GM23338 (cell line): ENCODE measurements at regions not wholly inside any gene's neighbourhood (a gene's known extent, or its start where the extent isn't known, plus 50 kb on each side); places are given as distances from the start of the nearest gene placed in this dataset.

ENCODE experiments used
- ATAC-seq: fragments of 200-7000 bp; cut with Tn5 transposase; 3 replicates; pipeline ENCODE4 v1.9.1; 2020
- DNase-seq: peaks from one replicate; pipeline ENCODE4 v3.0.0-alpha.2; 2015; ENCODE audit warnings: low spot score
- H2AFZ ChIP-seq: fragments of 200-600 bp; sonication (generic); 2 replicates; pipeline ENCODE4 v1.8.0; 2016; ENCODE audit warnings: antibody characterized with exemption, mild to moderate bottlenecking, moderate library complexity
- H3F3A ChIP-seq: fragments of 200-600 bp; sonication (generic); replicated peaks from 2 replicates; pipeline ENCODE4 v1.8.0; 2017; ENCODE audit warnings: antibody characterized with exemption, mixed run types, low read depth
- H3K27ac ChIP-seq: fragments of 200-600 bp; sonication (generic); 2 replicates; pipeline ENCODE4 v1.6.1; 2016; ENCODE audit warnings: low read depth
- H3K27me3 ChIP-seq: fragments of 200-600 bp; sonication (generic); 2 replicates; pipeline ENCODE4 v1.8.0; 2016; ENCODE audit warnings: mild to moderate bottlenecking, mixed run types, moderate library complexity; ENCODE audit not compliant: insufficient read depth
- H3K36me3 ChIP-seq: fragments of 200-600 bp; sonication (generic); 2 replicates; pipeline ENCODE4 v1.8.0; 2016; ENCODE audit warnings: mild to moderate bottlenecking; ENCODE audit not compliant: insufficient read depth
- H3K4me1 ChIP-seq: fragments of 200-600 bp; sonication (generic); 2 replicates; pipeline ENCODE4 v1.8.0; 2016; ENCODE audit warnings: mild to moderate bottlenecking, moderate library complexity; ENCODE audit not compliant: insufficient read depth
- H3K4me2 ChIP-seq: fragments of 200-600 bp; sonication (generic); 2 replicates; pipeline ENCODE4 v1.7.1; 2017; ENCODE audit warnings: mixed run types
- H3K4me3 ChIP-seq: fragments of 200-600 bp; sonication (generic); 2 replicates; pipeline ENCODE4 v1.6.1; 2016; ENCODE audit warnings: mixed run types
- H3K79me2 ChIP-seq: fragments of 200-600 bp; sonication (generic); replicated peaks from 2 replicates; pipeline ENCODE4 v1.8.0; 2017; ENCODE audit warnings: mild to moderate bottlenecking; ENCODE audit not compliant: insufficient read depth
- H3K9me2 ChIP-seq: fragments of 200-600 bp; sonication (generic); 2 replicates; pipeline ENCODE4 v1.8.0; 2017; ENCODE audit not compliant: insufficient read depth
- H4K20me1 ChIP-seq: fragments of 200-600 bp; sonication (generic); replicated peaks from 2 replicates; pipeline ENCODE4 v1.8.0; 2017; ENCODE audit warnings: mild to moderate bottlenecking; ENCODE audit not compliant: insufficient read depth
- H3K27ac Mint-ChIP-seq: 2 replicates; pipeline ENCODE4 v1.8.0; 2020; ENCODE audit warnings: inconsistent platforms, mild to moderate bottlenecking, moderate library complexity, mixed read lengths
- H3K27me3 Mint-ChIP-seq: 3 replicates; pipeline ENCODE4 v1.8.0; 2022; ENCODE audit warnings: low read depth, mild to moderate bottlenecking, moderate library complexity, mixed read lengths, inconsistent platforms; ENCODE audit not compliant: insufficient read depth, poor library complexity
- H3K36me3 Mint-ChIP-seq: 3 replicates; pipeline ENCODE4 v1.8.0; 2021; ENCODE audit warnings: low read depth, mild to moderate bottlenecking, inconsistent platforms, moderate library complexity, mixed read lengths
- H3K4me1 Mint-ChIP-seq: 3 replicates; pipeline ENCODE4 v1.8.0; 2020; ENCODE audit warnings: mild to moderate bottlenecking, inconsistent platforms, mixed read lengths
- H3K4me3 Mint-ChIP-seq: 3 replicates; pipeline ENCODE4 v1.8.0; 2021; ENCODE audit warnings: moderate library complexity, mild to moderate bottlenecking, inconsistent platforms, mixed read lengths
- H3K9me3 Mint-ChIP-seq: 3 replicates; pipeline ENCODE4 v1.8.0; 2020; ENCODE audit warnings: moderate library complexity, mild to moderate bottlenecking, inconsistent platforms, mixed read lengths
- CREB1 ChIP-seq: fragments of 250-450 bp; sonication (Bioruptor Pico); IDR thresholded peaks from 2 replicates; pipeline ENCODE4 v1.5.0; 2020; ENCODE audit warnings: low read depth, mild to moderate bottlenecking, moderate library complexity
- EZH2phosphoT487 ChIP-seq: fragments of 200-600 bp; sonication (generic); IDR thresholded peaks from one replicate; pipeline ENCODE4 v1.8.1; 2018; ENCODE audit warnings: antibody characterized with exemption; ENCODE audit not compliant: unreplicated experiment
- JUNB ChIP-seq: IDR thresholded peaks from one replicate; pipeline ENCODE4 v1.6.1; 2016; ENCODE audit warnings: antibody characterized with exemption; ENCODE audit not compliant: unreplicated experiment
- REST ChIP-seq: IDR thresholded peaks from one replicate; pipeline ENCODE4 v1.6.1; 2018; ENCODE audit warnings: antibody characterized with exemption; ENCODE audit not compliant: unreplicated experiment
- STAT1 ChIP-seq: IDR thresholded peaks from one replicate; pipeline ENCODE4 v1.6.1; 2016; ENCODE audit warnings: antibody characterized with exemption; ENCODE audit not compliant: unreplicated experiment
- ZNF114 ChIP-seq: fragments of 250-450 bp; sonication (Bioruptor Pico); IDR thresholded peaks from 2 replicates; pipeline ENCODE4 v1.5.0; 2020; ENCODE audit warnings: mild to moderate bottlenecking, moderate library complexity
- ZNF331 ChIP-seq: fragments of 250-450 bp; sonication (Bioruptor Pico); IDR thresholded peaks from 2 replicates; pipeline ENCODE4 v1.5.0; 2020; ENCODE audit warnings: low read depth, mild to moderate bottlenecking, moderate library complexity
- TF ChIP-seq, protein P1 (sequence below): IDR thresholded peaks from 2 replicates; pipeline ENCODE4 v1.6.1; 2016; ENCODE audit warnings: antibody characterized with exemption
- TF ChIP-seq, protein P2 (sequence below), 2 experiments: fragments of 200-600 bp in 1 of 2; sonication (generic) in 1 of 2; conservative IDR thresholded peaks; 2 replicates each; pipeline versions ENCODE4 v1.5.1 to v1.6.1; 2016 to 2017; ENCODE audit warnings: antibody characterized with exemption in 2 of 2, low read depth in 2 of 2, mild to moderate bottlenecking in 2 of 2, moderate library complexity in 1 of 2

DNA sequence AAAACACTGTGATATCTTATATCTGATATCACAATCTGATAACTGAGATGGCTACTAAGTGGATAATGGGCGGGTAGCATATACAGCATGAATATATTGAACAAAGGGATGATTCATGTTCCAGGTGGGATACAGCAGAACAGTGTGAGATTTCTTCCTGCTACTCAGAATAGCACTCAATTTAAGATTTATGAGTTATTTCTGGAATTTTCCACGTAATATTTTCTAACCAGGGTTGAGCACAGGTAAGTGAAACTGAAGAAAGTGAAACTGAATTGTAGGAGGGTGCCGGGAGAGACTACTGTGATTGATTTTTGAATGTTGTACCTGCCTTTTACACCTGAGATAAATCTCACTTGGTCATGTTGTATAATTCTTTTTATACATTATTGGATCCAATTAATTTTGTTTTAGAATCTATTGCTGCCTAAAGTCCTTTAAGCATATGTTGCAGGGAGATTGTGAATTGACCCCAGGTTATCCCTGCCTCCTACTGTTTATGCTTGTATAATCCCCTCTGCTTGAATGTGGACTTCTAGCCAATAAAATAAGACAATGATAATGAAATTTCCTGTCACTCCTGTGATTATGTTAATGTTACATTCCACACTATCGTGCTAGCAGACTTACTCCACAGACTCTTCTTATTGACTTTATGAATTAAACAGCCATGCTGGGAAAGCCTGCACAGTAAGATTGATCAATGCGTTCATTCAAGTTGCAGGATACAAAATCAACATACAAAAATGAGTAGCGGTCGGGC, 67.6 kb upstream of the RBBP8 start (continued):
- TF ChIP-seq, protein P1, sequence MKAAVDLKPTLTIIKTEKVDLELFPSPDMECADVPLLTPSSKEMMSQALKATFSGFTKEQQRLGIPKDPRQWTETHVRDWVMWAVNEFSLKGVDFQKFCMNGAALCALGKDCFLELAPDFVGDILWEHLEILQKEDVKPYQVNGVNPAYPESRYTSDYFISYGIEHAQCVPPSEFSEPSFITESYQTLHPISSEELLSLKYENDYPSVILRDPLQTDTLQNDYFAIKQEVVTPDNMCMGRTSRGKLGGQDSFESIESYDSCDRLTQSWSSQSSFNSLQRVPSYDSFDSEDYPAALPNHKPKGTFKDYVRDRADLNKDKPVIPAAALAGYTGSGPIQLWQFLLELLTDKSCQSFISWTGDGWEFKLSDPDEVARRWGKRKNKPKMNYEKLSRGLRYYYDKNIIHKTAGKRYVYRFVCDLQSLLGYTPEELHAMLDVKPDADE = no peak
- TF ChIP-seq ZNF331 = no peak
- no peak for TF ChIP-seq REST

- no peak overlapping the region for H3K4me2 ChIP-seq
- Mint-ChIP-seq H3K27me3 (peaks cover 3% of the 10 kb centered on the region), H3K9me3 (no peaks in the 10 kb centered on the region), H3K4me1 (peaks cover 12% of the 10 kb centered on the region; the same call in 2 of the 3 replicates), H3K27ac (no peak overlapping the region), H3K36me3 (no peaks in the 10 kb centered on the region), H3K4me3 (no peak overlapping the region)
- no peaks in the 10 kb centered on the region for H3K4me1 ChIP-seq
- no peaks in the 10 kb centered on the region for H3K79me2 ChIP-seq
- TF ChIP-seq EZH2phosphoT487 (no peak), CREB1 (CRISPR knock-in tag) (no peak)
- H3K27me3 ChIP-seq = no peaks in the 10 kb centered on the region
- H2AFZ ChIP-seq = no peak overlapping the region
- H3K27ac ChIP-seq = no peak overlapping the region
- H3K36me3 ChIP-seq = no peaks in the 10 kb centered on the region
- no peak overlapping the region for H3K4me3 ChIP-seq
- H4K20me1 ChIP-seq = no peaks in the 10 kb centered on the region
- ATAC-seq (no peak), DNase-seq (no peak)
- no peaks in the 10 kb centered on the region for H3K9me2 ChIP-seq
- no peaks in the 10 kb centered on the region for H3F3A ChIP-seq
Observed at GRCh38 chr18:22868831-22869230, 64.3 kb upstream of the RBBP8 start.

DNA sequence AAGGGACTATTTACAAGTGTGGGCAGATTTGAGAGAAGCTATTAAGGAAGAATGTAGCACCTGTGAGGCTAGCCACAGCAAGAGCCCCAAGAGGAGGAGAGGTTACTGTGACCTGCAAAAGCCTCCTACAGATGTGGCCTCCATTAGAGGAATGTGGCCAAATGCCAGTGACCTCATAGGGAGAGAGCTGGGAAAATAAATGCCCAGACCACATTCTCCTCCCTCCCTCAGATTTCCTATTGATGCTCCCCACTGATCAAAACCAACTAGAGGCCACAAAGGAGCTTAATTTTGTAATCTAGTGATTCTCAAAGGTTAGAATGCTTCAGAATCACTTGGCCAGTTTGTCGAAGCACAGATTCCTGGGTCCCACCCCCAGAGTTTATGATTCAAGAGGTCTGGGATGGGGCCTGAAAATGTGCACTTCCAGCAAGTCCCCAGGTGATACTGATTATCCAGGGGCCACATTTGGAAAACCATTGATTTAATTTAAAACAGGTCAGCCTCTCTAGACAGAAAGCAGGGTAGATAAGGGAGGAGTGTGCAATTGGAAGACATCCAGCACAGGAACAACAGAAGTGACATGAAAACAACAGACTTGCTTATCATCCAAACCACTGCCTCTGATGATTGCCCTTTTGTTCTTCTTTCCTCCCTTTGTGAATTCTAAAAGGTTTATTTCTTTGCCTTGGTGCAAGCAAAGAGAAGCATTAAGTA, 61.2 kb upstream of the RBBP8 start:
- H2AFZ ChIP-seq = no peak overlapping the region; the same call in 1 of the 2 replicates
- H3K4me2 ChIP-seq = no peak overlapping the region
- no peaks in the 10 kb centered on the region for H3K4me1 ChIP-seq
- no peak overlapping the region for H3K4me3 ChIP-seq
- H3K36me3 ChIP-seq = no peaks in the 10 kb centered on the region
- ATAC-seq = peak; percentile 46; the same call in 2 of the 3 replicates
- Mint-ChIP-seq H3K4me1 (peaks cover 10% of the 10 kb centered on the region; the same call in 2 of the 3 replicates), H3K27ac (no peak overlapping the region), H3K36me3 (no peaks in the 10 kb centered on the region), H3K27me3 (peaks cover 1% of the 10 kb centered on the region), H3K4me3 (no peak overlapping the region), H3K9me3 (no peaks in the 10 kb centered on the region)
- no peaks in the 10 kb centered on the region for H3K9me2 ChIP-seq
- peak; percentile 42 for DNase-seq
- H4K20me1 ChIP-seq = no peaks in the 10 kb centered on the region
- no peaks in the 10 kb centered on the region for H3K27me3 ChIP-seq
- H3K27ac ChIP-seq = no peak overlapping the region
- H3F3A ChIP-seq = no peaks in the 10 kb centered on the region
- H3K79me2 ChIP-seq = no peaks in the 10 kb centered on the region
- TF ChIP-seq JUNB (no peak), STAT1 (no peak), ZNF114 (CRISPR knock-in tag) (no peak)
- TF ChIP-seq, protein P2, sequence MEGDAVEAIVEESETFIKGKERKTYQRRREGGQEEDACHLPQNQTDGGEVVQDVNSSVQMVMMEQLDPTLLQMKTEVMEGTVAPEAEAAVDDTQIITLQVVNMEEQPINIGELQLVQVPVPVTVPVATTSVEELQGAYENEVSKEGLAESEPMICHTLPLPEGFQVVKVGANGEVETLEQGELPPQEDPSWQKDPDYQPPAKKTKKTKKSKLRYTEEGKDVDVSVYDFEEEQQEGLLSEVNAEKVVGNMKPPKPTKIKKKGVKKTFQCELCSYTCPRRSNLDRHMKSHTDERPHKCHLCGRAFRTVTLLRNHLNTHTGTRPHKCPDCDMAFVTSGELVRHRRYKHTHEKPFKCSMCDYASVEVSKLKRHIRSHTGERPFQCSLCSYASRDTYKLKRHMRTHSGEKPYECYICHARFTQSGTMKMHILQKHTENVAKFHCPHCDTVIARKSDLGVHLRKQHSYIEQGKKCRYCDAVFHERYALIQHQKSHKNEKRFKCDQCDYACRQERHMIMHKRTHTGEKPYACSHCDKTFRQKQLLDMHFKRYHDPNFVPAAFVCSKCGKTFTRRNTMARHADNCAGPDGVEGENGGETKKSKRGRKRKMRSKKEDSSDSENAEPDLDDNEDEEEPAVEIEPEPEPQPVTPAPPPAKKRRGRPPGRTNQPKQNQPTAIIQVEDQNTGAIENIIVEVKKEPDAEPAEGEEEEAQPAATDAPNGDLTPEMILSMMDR (conservative IDR thresholded peaks at IDR 0.05; ENCODE audit: low read depth in 2 of 2) = no peak
